PC-3 (cell line): ENCODE measurements at regions not wholly inside any gene's neighbourhood (a gene's known extent, or its start where the extent isn't known, plus 50 kb on each side); places are given as distances from the start of the nearest gene placed in this dataset.

ENCODE experiments used
- EZH2 ChIP-seq: fragments of 300-600 bp; sonication (generic); IDR thresholded peaks from one replicate; pipeline ENCODE4 v1.6.1; 2017; ENCODE audit warnings: antibody characterized with exemption, mild to moderate bottlenecking, low read length; ENCODE audit not compliant: unreplicated experiment
- EZH2phosphoT487 ChIP-seq: fragments of 300-600 bp; sonication (generic); IDR thresholded peaks from 2 replicates; pipeline ENCODE4 v1.6.1; 2018; ENCODE audit warnings: mild to moderate bottlenecking, antibody characterized with exemption, low read length, borderline replicate concordance
- TF ChIP-seq, protein P1 (sequence below): fragments of 300-600 bp; sonication (generic); conservative IDR thresholded peaks from 2 replicates; pipeline ENCODE4 v1.5.1; 2017; ENCODE audit warnings: antibody characterized with exemption, low read depth, mild to moderate bottlenecking, low read length

DNA sequence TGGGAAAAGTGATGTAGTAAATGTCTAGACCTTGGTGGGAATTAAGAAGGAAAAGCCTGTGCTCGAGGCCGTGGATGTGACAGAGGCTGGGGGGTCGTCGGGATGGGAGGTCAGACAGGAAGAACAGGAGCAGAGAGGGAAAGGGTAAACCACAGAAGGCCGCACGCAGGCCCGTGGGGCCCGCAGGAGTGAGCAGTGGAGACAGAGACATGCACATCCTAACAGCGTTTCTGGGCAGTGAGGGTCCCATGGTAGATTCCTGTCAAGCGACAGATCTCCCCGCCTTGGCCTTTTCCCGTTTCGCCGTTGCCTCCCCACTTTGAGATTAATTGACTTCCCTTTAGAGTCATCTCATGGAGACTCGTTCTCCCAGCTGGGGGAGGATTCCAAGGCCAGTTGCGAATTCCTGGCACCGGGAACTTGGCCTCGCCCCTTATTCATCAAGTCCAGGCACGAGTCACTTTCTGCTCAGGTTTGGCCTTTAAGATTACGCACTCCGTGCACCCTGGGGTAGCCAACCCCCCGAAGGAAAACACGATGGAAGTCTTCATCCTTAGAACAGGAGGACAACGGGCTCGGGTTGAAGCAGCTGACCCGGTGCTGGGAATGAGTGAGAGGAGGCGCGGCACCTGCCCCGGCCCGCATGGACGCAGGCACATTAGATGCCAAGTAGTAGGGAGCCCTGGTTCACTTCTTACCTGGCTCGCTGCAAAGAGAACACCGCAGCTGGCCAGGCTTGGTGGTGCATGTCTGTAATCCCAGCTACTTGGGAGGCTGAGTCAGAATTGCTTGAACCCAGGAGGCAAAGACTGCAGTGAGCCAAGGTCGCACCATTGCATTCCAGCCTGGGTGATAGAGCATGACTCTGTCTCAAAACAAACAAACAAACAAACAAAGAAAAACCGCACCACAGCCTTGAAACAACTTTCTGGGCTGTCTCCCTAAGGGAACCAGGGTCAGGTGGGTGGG is 315.2 kb upstream of the SHH start:
- no peak for TF ChIP-seq EZH2
- TF ChIP-seq, protein P1, sequence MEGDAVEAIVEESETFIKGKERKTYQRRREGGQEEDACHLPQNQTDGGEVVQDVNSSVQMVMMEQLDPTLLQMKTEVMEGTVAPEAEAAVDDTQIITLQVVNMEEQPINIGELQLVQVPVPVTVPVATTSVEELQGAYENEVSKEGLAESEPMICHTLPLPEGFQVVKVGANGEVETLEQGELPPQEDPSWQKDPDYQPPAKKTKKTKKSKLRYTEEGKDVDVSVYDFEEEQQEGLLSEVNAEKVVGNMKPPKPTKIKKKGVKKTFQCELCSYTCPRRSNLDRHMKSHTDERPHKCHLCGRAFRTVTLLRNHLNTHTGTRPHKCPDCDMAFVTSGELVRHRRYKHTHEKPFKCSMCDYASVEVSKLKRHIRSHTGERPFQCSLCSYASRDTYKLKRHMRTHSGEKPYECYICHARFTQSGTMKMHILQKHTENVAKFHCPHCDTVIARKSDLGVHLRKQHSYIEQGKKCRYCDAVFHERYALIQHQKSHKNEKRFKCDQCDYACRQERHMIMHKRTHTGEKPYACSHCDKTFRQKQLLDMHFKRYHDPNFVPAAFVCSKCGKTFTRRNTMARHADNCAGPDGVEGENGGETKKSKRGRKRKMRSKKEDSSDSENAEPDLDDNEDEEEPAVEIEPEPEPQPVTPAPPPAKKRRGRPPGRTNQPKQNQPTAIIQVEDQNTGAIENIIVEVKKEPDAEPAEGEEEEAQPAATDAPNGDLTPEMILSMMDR = no peak
- no peak for TF ChIP-seq EZH2phosphoT487
